Panc1 (cell line): ENCODE measurements at regions not wholly inside any gene's neighbourhood (a gene's known extent, or its start where the extent isn't known, plus 50 kb on each side); places are given as distances from the start of the nearest gene placed in this dataset.

Experiments used
- ATAC-seq: fragments of 200-7000 bp; cut with Tn5 transposase; 2 replicates; pipeline ENCODE4 v1.9.1; 2020; ENCODE audit warnings: mild to moderate bottlenecking, moderate library complexity
- BruUV-seq: library from RNA; stranded (reverse); fragments of 400-500 nt; replicated peaks from 2 replicates; lab custom pipeline; 2021; lab: Mats Ljungman, UMichigan
- CTCF ChIA-PET: fragments of 300-600 bp; sonication (Branson Sonifier 250); formaldehyde crosslinking; loops from one replicate; lab custom pipeline; 2022; ENCODE audit warnings: antibody characterized with exemption; lab: Charles Lee
- POLR2A ChIA-PET: fragments of 300-600 bp; sonication (Branson Sonifier 250); formaldehyde crosslinking; loops from one replicate; lab custom pipeline; 2022; ENCODE audit warnings: antibody characterized with exemption; lab: Charles Lee
- DNase-seq: peaks from one replicate; pipeline ENCODE4 v3.0.0-alpha.2; 2010; ENCODE audit warnings: low read depth, low spot score
- H3K27ac ChIP-seq: 2 replicates; pipeline ENCODE4 v1.5.1; 2011; ENCODE audit warnings: mild to moderate bottlenecking, low read length, inconsistent platforms
- H3K27me3 ChIP-seq: fragments of 200-500 bp; sonication (Bioruptor generic); 2 replicates; pipeline ENCODE4 v1.6.0; 2014; ENCODE audit warnings: low read length, inconsistent platforms; ENCODE audit not compliant: control insufficient read depth, insufficient read depth
- H3K36me3 ChIP-seq: fragments of 200-500 bp; sonication (Bioruptor generic); 2 replicates; pipeline ENCODE4 v1.5.1; 2014; ENCODE audit warnings: inconsistent platforms, mild to moderate bottlenecking, low read length, moderate library complexity; ENCODE audit not compliant: control insufficient read depth, insufficient read depth
- H3K4me1 ChIP-seq: 2 replicates; pipeline ENCODE4 v1.5.1; 2011; ENCODE audit warnings: inconsistent platforms, mild to moderate bottlenecking, low read length, moderate library complexity; ENCODE audit not compliant: control insufficient read depth, insufficient read depth
- H3K4me3 ChIP-seq, 2 experiments: 2 replicates each; pipeline ENCODE4 v1.5.1; 2011 to 2012; ENCODE audit warnings: low read depth in 2 of 2, low read length in 2 of 2, mild to moderate bottlenecking in 2 of 2, inconsistent platforms in 1 of 2, moderate library complexity in 1 of 2
- H3K9me3 ChIP-seq: fragments of 200-500 bp; sonication (Bioruptor generic); 2 replicates; pipeline ENCODE4 v1.5.1; 2014; ENCODE audit warnings: low read depth, mild to moderate bottlenecking, inconsistent platforms, low read length, moderate library complexity; ENCODE audit not compliant: control insufficient read depth, insufficient read depth
- CTCF ChIP-seq: fragments of 450-650 bp; IDR thresholded peaks from 2 replicates; pipeline ENCODE4 v1.5.1; 2017; ENCODE audit warnings: mild to moderate bottlenecking
- POLR2AphosphoS5 ChIP-seq: IDR thresholded peaks from 2 replicates; pipeline ENCODE4 v1.6.1; 2012; ENCODE audit warnings: mild to moderate bottlenecking, low read depth, low read length, moderate library complexity
- REST ChIP-seq, 2 experiments: IDR thresholded peaks; 2 replicates each; pipeline ENCODE4 v1.6.1; 2011 to 2012; ENCODE audit warnings: low read depth in 2 of 2, control low read depth in 1 of 2, low read length in 1 of 2, mild to moderate bottlenecking in 1 of 2, moderate library complexity in 1 of 2; ENCODE audit not compliant: insufficient read depth in 1 of 2
- SIN3A ChIP-seq: IDR thresholded peaks from 2 replicates; pipeline ENCODE4 v1.6.1; 2012; ENCODE audit warnings: low read depth, mild to moderate bottlenecking, low read length, moderate library complexity, borderline replicate concordance; ENCODE audit not compliant: insufficient read depth
- TCF7L2 ChIP-seq: IDR thresholded peaks from 2 replicates; pipeline ENCODE4 v1.6.1; 2011; ENCODE audit warnings: mild to moderate bottlenecking, low read depth, low read length, inconsistent platforms
- in situ Hi-C: cut with HindIII; loops from 2 replicates; pipeline ENCODE4 v1.10.0; 2016; ENCODE audit warnings: low sequenced_read_pairs, low pct_unique_long_range_greater_than_20kb
- intact Hi-C: fragments of 100-400 bp; cut with micrococcal nuclease; formaldehyde crosslinking; loops from one replicate; pipeline ENCODE4 v1.10.0; 2022; ENCODE audit not compliant: unreplicated experiment

- no peak for DNase-seq
- TF ChIP-seq POLR2AphosphoS5 (no peak), TCF7L2 (no peak), REST (IDR thresholded peaks at IDR 0.05; ENCODE audit: insufficient read depth in 1 of 2, low read depth in 2 of 2, low read length in 1 of 2) (no peak)
- Histone ChIP-seq H3K27me3 (no peaks in the 10 kb centered on the region), H3K9me3 (no peaks in the 10 kb centered on the region), H3K4me1 (no peaks in the 10 kb centered on the region), H3K27ac (no peak overlapping the region), H3K4me3 (no peak overlapping the region), H3K36me3 (no peaks in the 10 kb centered on the region)
- intact Hi-C loops: no loop called here
- ChIA-PET CTCF (interaction anchor here (0.6 kb wide), 1 partner anchor 45 kb away, joined by 3 read pairs; no protein-coding TSS in a partner anchor), POLR2A (no interaction called here)
- in situ Hi-C loops: no loop called here
- no TSS peak for BruUV-seq
- no peak for ATAC-seq
These were observed 101.6 kb upstream of the PRR23E start for GRCh38 chr3:127091376-127091775.

GRCh38 chr3:127092368-127092767 lies 100.6 kb upstream of the PRR23E start:
- H3K27ac ChIP-seq: no peak overlapping the region
- H3K27me3 ChIP-seq: no peaks in the 10 kb centered on the region
- H3K4me3 ChIP-seq: no peak overlapping the region
- TF ChIP-seq REST (IDR thresholded peaks at IDR 0.05; ENCODE audit: insufficient read depth in 1 of 2, low read depth in 2 of 2, low read length in 1 of 2) (no peak), CTCF (no peak), SIN3A (no peak), POLR2AphosphoS5 (no peak), TCF7L2 (no peak)
- intact Hi-C loops: no loop called here
- CTCF ChIA-PET: no interaction called here
- DNase-seq (no peak), ATAC-seq (no peak)
- H3K36me3 ChIP-seq: no peaks in the 10 kb centered on the region
- H3K4me1 ChIP-seq: no peaks in the 10 kb centered on the region
- in situ Hi-C loops: no loop called here
- POLR2A ChIA-PET: no interaction called here
- H3K9me3 ChIP-seq: no peaks in the 10 kb centered on the region
- BruUV-seq: no TSS peak
